LNCAP (cell line): ENCODE measurements at regions not wholly inside any gene's neighbourhood (a gene's known extent, or its start where the extent isn't known, plus 50 kb on each side); places are given as distances from the start of the nearest gene placed in this dataset.

Source experiments
- CTCF ChIP-seq: fragments of 450-650 bp; IDR thresholded peaks from 2 replicates; pipeline ENCODE4 v1.5.1; 2017; ENCODE audit warnings: mild to moderate bottlenecking

- no peak for TF ChIP-seq CTCF
Observed at GRCh38 chr1:4090976-4091660, 191.0 kb upstream of the C1orf174 start.

GRCh38 chr1:4091996-4092395, 191.9 kb upstream of the C1orf174 start:
- no peak for TF ChIP-seq CTCF

GRCh38 chr1:4093856-4094565, 193.9 kb upstream of the C1orf174 start:
- no peak for TF ChIP-seq CTCF

- no peak for TF ChIP-seq CTCF
Observed at GRCh38 chr1:4095433-4095971, 195.4 kb upstream of the C1orf174 start.

GRCh38 chr1:4101459-4102161, 201.5 kb upstream of the C1orf174 start:
- no peak for TF ChIP-seq CTCF

- no peak for TF ChIP-seq CTCF
Observed at GRCh38 chr1:4105300-4105880, 205.3 kb upstream of the C1orf174 start.

GRCh38 chr1:4106731-4107130, 206.7 kb upstream of the C1orf174 start:
- TF ChIP-seq CTCF, result no peak
